HEK293 (cell line): ENCODE measurements at regions not wholly inside any gene's neighbourhood (a gene's known extent, or its start where the extent isn't known, plus 50 kb on each side); places are given as distances from the start of the nearest gene placed in this dataset.

Source experiments
- CTCF ChIA-PET: fragments of 350-600 bp; formaldehyde crosslinking; extraction: SDS; loops from one replicate; lab custom pipeline; 2021; ENCODE audit warnings: antibody characterized with exemption; lab: Yijun Ruan, JAX
- POLR2A ChIA-PET: fragments of 300-600 bp; formaldehyde crosslinking; extraction: SDS; loops from one replicate; lab custom pipeline; 2020; ENCODE audit warnings: antibody characterized with exemption, inconsistent platforms; lab: Yijun Ruan, JAX
- H3K27ac ChIP-seq: fragments of 200-500 bp; sonication (Bioruptor generic); 2 replicates; pipeline ENCODE4 v1.5.1; 2014; ENCODE audit warnings: low read depth, low read length, control low read depth, inconsistent platforms; ENCODE audit errors: extremely low read depth
- H3K36me3 ChIP-seq, 2 experiments: fragments of 200-500 bp in 1 of 2; sonication (Bioruptor generic) in 1 of 2; 1 replicate in 1 of 2; 2 replicates in 1 of 2; pipeline ENCODE4 v1.5.1; 2014 to 2017; ENCODE audit warnings: inconsistent platforms in 2 of 2, low read length in 2 of 2; ENCODE audit not compliant: control insufficient read depth in 2 of 2, insufficient read depth in 1 of 2
- H3K4me1 ChIP-seq: fragments of 200-500 bp; sonication (Bioruptor generic); 2 replicates; pipeline ENCODE4 v1.5.1; 2014; ENCODE audit warnings: mild to moderate bottlenecking, low read length, inconsistent platforms; ENCODE audit not compliant: control insufficient read depth, insufficient read depth
- H3K4me3 ChIP-seq: 2 replicates; pipeline ENCODE4 v1.5.1; 2011; ENCODE audit warnings: low read depth, mild to moderate bottlenecking, control low read depth, low read length, moderate library complexity
- H3K9me3 ChIP-seq: fragments of 200-500 bp; sonication (Bioruptor generic); 2 replicates; pipeline ENCODE4 v1.5.1; 2014; ENCODE audit warnings: low read depth, low read length, inconsistent platforms; ENCODE audit not compliant: control insufficient read depth, insufficient read depth
- AEBP2 ChIP-seq: fragments of 450-650 bp; formaldehyde crosslinking; IDR thresholded peaks from 2 replicates; pipeline ENCODE4 v1.5.1; 2016; ENCODE audit warnings: missing biosample characterization, missing genetic modification characterization, borderline replicate concordance
- FEZF1 ChIP-seq: fragments of 450-650 bp; formaldehyde crosslinking; IDR thresholded peaks from 2 replicates; pipeline ENCODE4 v1.5.1; 2016; ENCODE audit warnings: missing biosample characterization, missing genetic modification characterization
- GLIS1 ChIP-seq: fragments of 450-650 bp; formaldehyde crosslinking; IDR thresholded peaks from 2 replicates; pipeline ENCODE4 v1.5.1; 2016; ENCODE audit warnings: missing biosample characterization, missing genetic modification characterization
- MEIS1 ChIP-seq: sonication (generic); formaldehyde crosslinking; IDR thresholded peaks from 2 replicates; pipeline ENCODE4 v1.8.1; 2022; ENCODE audit warnings: missing genetic modification reagents, mild to moderate bottlenecking, borderline replicate concordance
- MYNN ChIP-seq: fragments of 450-650 bp; formaldehyde crosslinking; IDR thresholded peaks from 2 replicates; pipeline ENCODE4 v1.5.1; 2016; ENCODE audit warnings: missing biosample characterization, missing genetic modification characterization, borderline replicate concordance
- PBX3 ChIP-seq: sonication (generic); formaldehyde crosslinking; IDR thresholded peaks from 2 replicates; pipeline ENCODE4 v1.8.1; 2022; ENCODE audit warnings: mild to moderate bottlenecking, moderate library complexity, missing genetic modification reagents
- SCRT2 ChIP-seq: fragments of 450-650 bp; formaldehyde crosslinking; IDR thresholded peaks from 2 replicates; pipeline ENCODE4 v1.5.1; 2016; ENCODE audit warnings: missing biosample characterization, missing genetic modification characterization
- ZBTB20 ChIP-seq: fragments of 450-650 bp; formaldehyde crosslinking; IDR thresholded peaks from 2 replicates; pipeline ENCODE4 v1.5.1; 2016; ENCODE audit warnings: missing biosample characterization, missing genetic modification characterization
- ZFP41 ChIP-seq: fragments of 450-650 bp; formaldehyde crosslinking; IDR thresholded peaks from 2 replicates; pipeline ENCODE4 v1.5.1; 2016; ENCODE audit warnings: missing biosample characterization, missing genetic modification characterization, borderline replicate concordance
- ZNF114 ChIP-seq: fragments of 450-650 bp; formaldehyde crosslinking; IDR thresholded peaks from 2 replicates; pipeline ENCODE4 v1.5.0; 2017; ENCODE audit warnings: missing biosample characterization, missing genetic modification characterization
- ZNF138 ChIP-seq: fragments of 450-650 bp; formaldehyde crosslinking; IDR thresholded peaks from 2 replicates; pipeline ENCODE4 v1.5.1; 2016; ENCODE audit warnings: missing biosample characterization, missing genetic modification characterization, borderline replicate concordance
- ZNF146 ChIP-seq: fragments of 450-650 bp; formaldehyde crosslinking; IDR thresholded peaks from 2 replicates; pipeline ENCODE4 v1.5.1; 2016; ENCODE audit warnings: missing biosample characterization, missing genetic modification characterization
- ZNF157 ChIP-seq: fragments of 450-650 bp; formaldehyde crosslinking; IDR thresholded peaks from 2 replicates; pipeline ENCODE4 v1.5.1; 2016; ENCODE audit warnings: missing biosample characterization, missing genetic modification characterization
- ZNF19 ChIP-seq: fragments of 450-650 bp; formaldehyde crosslinking; IDR thresholded peaks from 2 replicates; pipeline ENCODE4; 2016; ENCODE audit warnings: missing biosample characterization, missing genetic modification characterization, low read depth
- ZNF248 ChIP-seq: fragments of 450-650 bp; formaldehyde crosslinking; IDR thresholded peaks from 2 replicates; pipeline ENCODE4 v1.5.1; 2017; ENCODE audit warnings: missing biosample characterization, missing genetic modification characterization
- ZNF488 ChIP-seq: fragments of 450-650 bp; formaldehyde crosslinking; IDR thresholded peaks from 2 replicates; pipeline ENCODE4 v1.5.1; 2016; ENCODE audit warnings: missing biosample characterization, missing genetic modification characterization
- ZNF510 ChIP-seq: fragments of 450-650 bp; formaldehyde crosslinking; IDR thresholded peaks from 2 replicates; pipeline ENCODE4 v1.5.1; 2018; ENCODE audit warnings: mild to moderate bottlenecking, missing genetic modification characterization, missing biosample characterization; ENCODE audit not compliant: insufficient replicate concordance
- ZNF530 ChIP-seq: fragments of 450-650 bp; formaldehyde crosslinking; IDR thresholded peaks from 2 replicates; pipeline ENCODE4 v1.5.1; 2016; ENCODE audit warnings: low read depth, missing biosample characterization, missing genetic modification characterization
- ZNF555 ChIP-seq: fragments of 450-650 bp; formaldehyde crosslinking; conservative IDR thresholded peaks from 2 replicates; pipeline ENCODE4 v1.5.1; 2017; ENCODE audit warnings: missing biosample characterization, mild to moderate bottlenecking, missing genetic modification characterization, inconsistent platforms
- ZNF701 ChIP-seq: fragments of 450-650 bp; formaldehyde crosslinking; IDR thresholded peaks from 2 replicates; pipeline ENCODE4 v1.5.1; 2016; ENCODE audit warnings: missing biosample characterization, missing genetic modification characterization
- ZNF76 ChIP-seq: fragments of 450-650 bp; formaldehyde crosslinking; IDR thresholded peaks from 2 replicates; pipeline ENCODE4; 2016; ENCODE audit warnings: low read depth, missing biosample characterization, missing genetic modification characterization, borderline replicate concordance
- ZNF837 ChIP-seq: fragments of 450-650 bp; formaldehyde crosslinking; IDR thresholded peaks from 2 replicates; pipeline ENCODE4 v1.5.1; 2016; ENCODE audit warnings: missing biosample characterization, missing genetic modification characterization
- ZSCAN16 ChIP-seq: fragments of 450-650 bp; formaldehyde crosslinking; IDR thresholded peaks from 2 replicates; pipeline ENCODE4 v1.5.1; 2016; ENCODE audit warnings: missing biosample characterization, missing genetic modification characterization

DNA sequence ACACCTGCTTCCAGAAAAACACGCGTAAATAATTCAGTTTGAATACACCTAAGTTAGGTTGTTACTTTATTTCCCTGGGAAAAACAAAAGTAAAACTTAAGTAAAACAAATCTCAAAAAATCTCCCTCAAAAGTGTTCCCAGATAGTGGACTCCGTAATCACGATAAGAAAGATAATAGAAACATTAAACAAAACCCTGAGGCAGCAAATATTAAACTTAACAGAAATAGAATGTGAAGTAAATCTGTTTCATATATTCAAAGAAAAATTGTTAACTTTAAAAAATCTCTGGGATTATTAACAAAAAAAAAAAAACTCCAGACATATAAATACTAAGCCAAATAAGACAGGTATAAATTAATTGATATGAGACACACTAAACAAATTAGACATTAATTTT, 743.2 kb upstream of the NCAM2 start (continued):
- TF ChIP-seq PBX3, result no peak
- no peak for TF ChIP-seq ZSCAN16 (tag by site-specific recombination)
- TF ChIP-seq ZNF146 (tag by site-specific recombination), result no peak

DNA sequence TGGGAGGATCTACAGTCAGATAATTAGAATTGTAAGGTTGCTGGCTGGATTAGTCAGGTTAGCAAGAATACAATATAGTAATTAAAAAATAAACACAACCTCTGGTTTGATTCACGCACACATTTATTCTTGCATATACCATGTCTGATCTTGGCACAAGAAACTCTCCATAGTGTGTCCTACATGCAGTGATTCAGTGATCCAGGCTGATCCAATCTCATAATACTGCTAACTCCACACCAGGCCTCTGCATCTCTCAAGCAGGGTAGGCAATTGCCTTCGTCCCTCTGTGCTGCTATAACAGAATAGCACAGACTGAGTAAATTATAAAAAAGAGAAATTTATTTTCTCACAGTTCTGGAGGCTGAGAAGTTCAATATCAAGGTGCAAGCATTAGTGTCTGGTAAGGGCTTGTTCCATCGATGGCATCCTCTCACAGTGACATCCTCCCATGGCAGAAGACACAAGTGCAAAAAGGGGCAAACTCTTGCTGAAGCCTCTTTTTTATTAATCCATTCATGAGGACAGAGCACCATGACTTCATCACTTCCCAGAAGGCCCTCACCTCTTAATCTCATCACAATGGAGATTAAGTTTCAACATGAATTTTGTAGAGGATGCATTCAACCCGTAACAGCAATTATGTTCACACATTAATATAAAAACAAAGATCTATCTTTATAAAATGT, 741.0 kb upstream of the NCAM2 start:
- TF ChIP-seq ZNF555 (tag by site-specific recombination) (no peak), ZNF510 (tag by site-specific recombination) (no peak), ZFP41 (tag by site-specific recombination) (no peak), FEZF1 (tag by site-specific recombination) (no peak), ZNF114 (tag by site-specific recombination) (no peak), GLIS1 (tag by site-specific recombination) (no peak), ZNF701 (tag by site-specific recombination) (no peak), AEBP2 (tag by site-specific recombination) (no peak), ZNF837 (no peak), ZNF157 (tag by site-specific recombination) (no peak), ZNF488 (no peak), SCRT2 (tag by site-specific recombination) (no peak), ZNF19 (tag by site-specific recombination) (no peak), ZBTB20 (tag by site-specific recombination) (no peak), ZNF138 (tag by site-specific recombination) (no peak), ZNF76 (tag by site-specific recombination) (no peak), MEIS1 (CRISPR knock-in tag) (no peak), ZNF530 (tag by site-specific recombination) (no peak), ZNF248 (tag by site-specific recombination) (no peak), MYNN (no peak)
- no peaks in the 10 kb centered on the region for H3K36me3 ChIP-seq
- H3K9me3 ChIP-seq, result no peaks in the 10 kb centered on the region; the same call in 1 of the 2 replicates
- ChIA-PET POLR2A (no interaction called here), CTCF (no interaction called here)
- no peak overlapping the region for H3K27ac ChIP-seq
- H3K4me3 ChIP-seq, result no peak overlapping the region
- no peaks in the 10 kb centered on the region for H3K4me1 ChIP-seq
